B cell (primary cell): ENCODE measurements at regions not wholly inside any gene's neighbourhood (a gene's known extent, or its start where the extent isn't known, plus 50 kb on each side); places are given as distances from the start of the nearest gene placed in this dataset.

Experiments used
- ATAC-seq: fragments of 200-7000 bp; cut with Tn5 transposase; one replicate; pipeline ENCODE4 v1.10.0; 2021; ENCODE audit warnings: low read depth, mild to moderate bottlenecking, moderate number of reproducible peaks, moderate library complexity
- CTCF ChIA-PET: fragments of 350-600 bp; sonication (Branson Sonifier 250); formaldehyde crosslinking; loops from one replicate; lab custom pipeline; 2021; ENCODE audit warnings: antibody characterized with exemption, inconsistent platforms; lab: Charles Lee
- POLR2A ChIA-PET: fragments of 350-600 bp; sonication (Branson Sonifier 250); formaldehyde crosslinking; loops from one replicate; lab custom pipeline; 2021; ENCODE audit warnings: antibody characterized with exemption; lab: Charles Lee
- DNase-seq: peaks from one replicate; pipeline ENCODE4 v3.0.0; 2013
- H2AFZ ChIP-seq: 2 replicates; pipeline ENCODE4 v1.6.1; 2012; ENCODE audit warnings: mild to moderate bottlenecking, low read depth, low read length; ENCODE audit not compliant: insufficient read depth, poor library complexity, severe bottlenecking
- H3K27ac ChIP-seq, 2 donors: 1 replicate in 1 of 2; 2 replicates in 1 of 2; pipeline ENCODE4 v1.5.1; 2012 to 2013; ENCODE audit warnings: low read length in 2 of 2, mild to moderate bottlenecking in 2 of 2, moderate library complexity in 1 of 2
- H3K27me3 ChIP-seq, 4 experiments: fragments of 200-600 bp in 1 of 4; sonication (generic) in 1 of 4; replicated peaks in 1 of 4; 1 replicate in 2 of 4; 2 replicates in 2 of 4; pipeline versions ENCODE4 v1.6.1 to v1.7.0; 2013 to 2016; ENCODE audit warnings: low read length in 3 of 4, mild to moderate bottlenecking in 2 of 4, mixed read lengths in 1 of 4, moderate library complexity in 1 of 4; ENCODE audit not compliant: insufficient read depth in 4 of 4, control insufficient read depth in 3 of 4; ENCODE audit errors: control extremely low read depth in 1 of 4
- H3K36me3 ChIP-seq, 2 experiments: replicated peaks in 1 of 2; 1 replicate in 1 of 2; 2 replicates in 1 of 2; pipeline versions ENCODE4 v1.6.1 to v1.7.1; 2013; ENCODE audit warnings: low read length in 1 of 2; ENCODE audit not compliant: insufficient read depth in 2 of 2, control insufficient read depth in 1 of 2; ENCODE audit errors: control extremely low read depth in 1 of 2, extremely low read depth in 1 of 2
- H3K4me1 ChIP-seq, 2 donors: fragments of 200-600 bp in 1 of 2; sonication (generic) in 1 of 2; 1 replicate in 1 of 2; 2 replicates in 1 of 2; pipeline versions ENCODE4 v1.5.1 to v1.6.1; 2013 to 2017; ENCODE audit warnings: low read length in 2 of 2; ENCODE audit not compliant: control insufficient read depth in 2 of 2, insufficient read depth in 2 of 2
- H3K4me2 ChIP-seq: replicated peaks from 2 replicates; pipeline ENCODE3; 2012; ENCODE audit warnings: mild to moderate bottlenecking, low read depth, low read length; ENCODE audit not compliant: poor library complexity, severe bottlenecking
- H3K4me3 ChIP-seq, 5 experiments: fragments of 200-600 bp in 1 of 5; sonication (generic) in 1 of 5; 1 replicate in 3 of 5; 2 replicates in 2 of 5; pipeline versions ENCODE4 v1.5.1 to v1.7.0; 2011 to 2016; ENCODE audit warnings: low read length in 4 of 5, mild to moderate bottlenecking in 4 of 5, low read depth in 2 of 5, control low read depth in 1 of 5, moderate library complexity in 1 of 5; ENCODE audit not compliant: insufficient read depth in 1 of 5; ENCODE audit errors: control extremely low read depth in 1 of 5, extremely low read depth in 1 of 5
- H3K79me2 ChIP-seq: fragments of 200-600 bp; sonication (generic); one replicate; pipeline ENCODE4 v1.6.0; 2016; ENCODE audit warnings: low read length; ENCODE audit not compliant: control insufficient read depth, insufficient read depth
- H3K9ac ChIP-seq: fragments of 200-600 bp; sonication (generic); 2 replicates; pipeline ENCODE4 v1.6.1; 2017; ENCODE audit warnings: mild to moderate bottlenecking, low read length, moderate library complexity
- H3K9me3 ChIP-seq, 3 donors: one replicate each; pipeline versions ENCODE4 v1.6.1 to v1.7.1; 2013; ENCODE audit warnings: low read length in 2 of 3; ENCODE audit not compliant: control insufficient read depth in 2 of 3, insufficient read depth in 1 of 3; ENCODE audit errors: control extremely low read depth in 1 of 3
- H4K20me1 ChIP-seq: 2 replicates; pipeline ENCODE4 v1.6.0; 2012; ENCODE audit warnings: mild to moderate bottlenecking, low read length; ENCODE audit not compliant: insufficient read depth, control insufficient read depth, poor library complexity, severe bottlenecking
- H3K27ac Mint-ChIP-seq: one replicate; pipeline ENCODE4 v1.8.0; 2021; ENCODE audit warnings: mixed read lengths
- H3K27me3 Mint-ChIP-seq: one replicate; pipeline ENCODE4 v1.8.0; 2021; ENCODE audit warnings: mixed read lengths
- H3K4me1 Mint-ChIP-seq: one replicate; pipeline ENCODE4 v1.8.0; 2021; ENCODE audit warnings: mixed read lengths
- H3K4me3 Mint-ChIP-seq: one replicate; pipeline ENCODE4 v1.8.0; 2021; ENCODE audit warnings: mixed read lengths
- H3K9me3 Mint-ChIP-seq: one replicate; pipeline ENCODE4 v1.8.0; 2022; ENCODE audit warnings: mixed read lengths; ENCODE audit not compliant: insufficient read depth
- CTCF ChIP-seq: fragments of 200-600 bp; IDR thresholded peaks from one replicate; pipeline ENCODE4 v1.8.0; 2022; ENCODE audit warnings: antibody characterized with exemption, mild to moderate bottlenecking
- EZH2 ChIP-seq: IDR thresholded peaks from 2 replicates; pipeline ENCODE4 v1.6.1; 2012; ENCODE audit warnings: borderline replicate concordance, low read depth, mild to moderate bottlenecking, moderate library complexity, low read length; ENCODE audit not compliant: insufficient read depth, poor library complexity, severe bottlenecking
- WGBS: methylation state at CpG from one replicate; pipeline ENCODE4 v1.1.5; 2013; ENCODE audit warnings: missing lambda C conversion rate; ENCODE audit not compliant: insufficient coverage; 5-methylcytosine and 5-hydroxymethylcytosine counted together
- intact Hi-C: fragments of 100-400 bp; cut with micrococcal nuclease; formaldehyde crosslinking; loops from one replicate; pipeline ENCODE4 v1.10.0; 2022

GRCh38 chr11:15707971-15708370 lies 593.2 kb downstream of the INSC start:
- no peaks in the 10 kb centered on the region for H3K27me3 ChIP-seq
- H3K4me1 Mint-ChIP-seq, result no peaks in the 10 kb centered on the region
- no peaks in the 10 kb centered on the region for H3K36me3 ChIP-seq
- H3K27ac Mint-ChIP-seq, result no peak overlapping the region
- no peak overlapping the region for H3K9ac ChIP-seq
- intact Hi-C loops, result no loop called here
- H3K4me3 Mint-ChIP-seq, result no peak overlapping the region
- H4K20me1 ChIP-seq, result no peaks in the 10 kb centered on the region
- ChIA-PET CTCF (no interaction called here), POLR2A (no interaction called here)
- no peak overlapping the region for H3K4me3 ChIP-seq
- H3K4me1 ChIP-seq, result no peaks in the 10 kb centered on the region
- no peak overlapping the region for H3K4me2 ChIP-seq
- no peaks in the 10 kb centered on the region for H3K9me3 ChIP-seq
- no peaks in the 10 kb centered on the region for H3K27me3 Mint-ChIP-seq
- no peaks in the 10 kb centered on the region for H3K79me2 ChIP-seq
- ATAC-seq (no peak), DNase-seq (no peak)
- TF ChIP-seq CTCF (no peak), EZH2 (no peak)
- H2AFZ ChIP-seq, result no peak overlapping the region
- no peaks in the 10 kb centered on the region for H3K9me3 Mint-ChIP-seq
- WGBS, result 20% methylated on average over 1 of the region's 2 CpGs
- H3K27ac ChIP-seq, result no peak overlapping the region

DNA sequence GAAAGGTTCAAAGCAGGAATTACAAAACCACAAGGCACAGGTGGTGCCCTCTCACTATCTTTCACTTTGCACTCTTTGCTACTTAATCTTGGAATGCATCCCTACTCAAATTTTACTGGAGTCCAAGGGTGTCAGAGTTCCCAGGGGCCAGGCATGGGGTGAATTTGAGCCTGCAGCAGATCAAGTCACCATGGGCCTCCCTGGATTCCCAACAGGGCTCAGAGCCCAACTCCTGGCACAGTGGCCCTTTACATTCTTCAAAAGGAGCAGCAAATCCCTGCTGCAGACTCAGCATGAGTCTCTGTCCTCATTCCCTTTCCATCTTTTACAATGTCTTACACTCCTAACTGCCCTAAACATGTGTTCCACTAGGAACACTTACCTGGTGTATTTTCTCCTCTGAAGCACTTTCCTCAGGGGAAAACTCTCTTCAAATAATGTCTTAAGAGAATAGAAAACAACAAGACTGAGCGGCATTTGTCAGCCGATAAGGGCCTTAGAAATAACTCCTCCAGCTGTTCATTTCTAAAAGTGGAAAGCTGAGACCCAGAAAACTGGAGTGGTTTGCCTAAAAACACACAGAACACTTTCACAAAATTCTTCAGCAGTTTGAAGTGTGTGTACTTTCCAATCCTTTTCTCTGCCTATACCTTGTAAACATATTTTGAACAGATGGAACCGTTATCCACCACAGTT lies 596.0 kb downstream of the INSC start:
- ChIA-PET CTCF (no interaction called here), POLR2A (no interaction called here)
- Mint-ChIP-seq H3K4me1 (no peaks in the 10 kb centered on the region), H3K27me3 (no peaks in the 10 kb centered on the region), H3K27ac (no peak overlapping the region), H3K4me3 (no peak overlapping the region), H3K9me3 (no peaks in the 10 kb centered on the region)
- Histone ChIP-seq H3K4me1 (no peaks in the 10 kb centered on the region), H2AFZ (no peak overlapping the region), H3K79me2 (no peaks in the 10 kb centered on the region), H3K9me3 (no peaks in the 10 kb centered on the region), H3K27ac (no peak overlapping the region), H4K20me1 (no peaks in the 10 kb centered on the region), H3K9ac (no peak overlapping the region), H3K4me2 (no peak overlapping the region), H3K36me3 (no peaks in the 10 kb centered on the region), H3K4me3 (no peak overlapping the region), H3K27me3 (no peaks in the 10 kb centered on the region)
- intact Hi-C loops, result no loop called here
- no CpG with 5 or more reads among the region's 3 CpGs for WGBS
- no peak for DNase-seq
- ATAC-seq, result no peak
- TF ChIP-seq EZH2 (no peak), CTCF (no peak)
